T-helper 2 cell (primary cell): ENCODE measurements at regions not wholly inside any gene's neighbourhood (a gene's known extent, or its start where the extent isn't known, plus 50 kb on each side); places are given as distances from the start of the nearest gene placed in this dataset.
"Not testable (repeated sequence)": the region's sequence is repeated elsewhere in the genome, so short reads cannot be mapped to it uniquely, and the experiment has no call there.

Source experiments
- DNase-seq, 5 experiments: peaks; one replicate each; pipeline versions ENCODE4 v3.0.0 to v3.0.0-alpha.2; 2012 to 2022

GRCh38 chr9:120338340-120338739, 241.6 kb downstream of the CDK5RAP2 start:
- DNase-seq, result no peak

- no peak for DNase-seq
Observed at GRCh38 chr9:120337131-120337530, 242.8 kb downstream of the CDK5RAP2 start.

GRCh38 chr9:120336753-120337090, 243.2 kb downstream of the CDK5RAP2 start:
- no peak for DNase-seq

GRCh38 chr9:120336021-120336752, 243.8 kb downstream of the CDK5RAP2 start:
- no peak for DNase-seq

- DNase-seq, result no peak
Observed at GRCh38 chr9:120331913-120332312, 248.1 kb downstream of the CDK5RAP2 start.

- DNase-seq, result no peak
Observed at GRCh38 chr9:120330031-120330430, 249.9 kb downstream of the CDK5RAP2 start.

GRCh38 chr9:120327322-120327721, 252.6 kb downstream of the CDK5RAP2 start:
- DNase-seq, result no peak

GRCh38 chr9:120326049-120326693, 253.8 kb downstream of the CDK5RAP2 start:
- no peak for DNase-seq

GRCh38 chr9:120324996-120325642, 254.8 kb downstream of the CDK5RAP2 start:
- DNase-seq, result no peak

- no peak for DNase-seq
Observed at GRCh38 chr9:120324461-120324860, 255.5 kb downstream of the CDK5RAP2 start.

GRCh38 chr9:120323125-120323524, 256.8 kb downstream of the CDK5RAP2 start:
- DNase-seq, result peak in 1 of 5 experiments; percentile 6

- DNase-seq, result no peak
Observed at GRCh38 chr9:120319452-120319851, 260.5 kb downstream of the CDK5RAP2 start.

- DNase-seq, result no peak
Observed at GRCh38 chr9:120315154-120315553, 264.8 kb downstream of the CDK5RAP2 start.

- DNase-seq, result peak in 1 of 5 experiments; percentile 4
Observed at GRCh38 chr9:120312031-120312430, 267.9 kb downstream of the CDK5RAP2 start.

GRCh38 chr9:120310035-120310434, 269.9 kb downstream of the CDK5RAP2 start:
- DNase-seq, result no peak

- DNase-seq, result no peak
Observed at GRCh38 chr9:120308495-120308894, 271.5 kb downstream of the CDK5RAP2 start.

- DNase-seq, result no peak
Observed at GRCh38 chr9:120307599-120307998, 272.4 kb downstream of the CDK5RAP2 start.

- DNase-seq, result no peak
Observed at GRCh38 chr9:120306561-120306960, 273.4 kb downstream of the CDK5RAP2 start.

- DNase-seq, result no peak
Observed at GRCh38 chr9:120306088-120306487, 273.9 kb downstream of the CDK5RAP2 start.

- not testable (repeated sequence) for DNase-seq
Observed at GRCh38 chr9:120304896-120305295, 275.1 kb downstream of the CDK5RAP2 start.

- no peak for DNase-seq
Observed at GRCh38 chr9:120303519-120303918, 276.4 kb downstream of the CDK5RAP2 start.

GRCh38 chr9:120299785-120300184, 280.2 kb downstream of the CDK5RAP2 start:
- no peak for DNase-seq

- no peak for DNase-seq
Observed at GRCh38 chr9:120294003-120294402, 286.0 kb downstream of the CDK5RAP2 start.

GRCh38 chr9:120292606-120293005, 287.4 kb downstream of the CDK5RAP2 start:
- no peak for DNase-seq
